Thyroid gland (tissue), 4 donors: ENCODE measurements at regions not wholly inside any gene's neighbourhood (a gene's known extent, or its start where the extent isn't known, plus 50 kb on each side); places are given as distances from the start of the nearest gene placed in this dataset.

ENCODE experiments used
- DNase-seq, 2 donors: peaks; one replicate each; pipeline ENCODE4 v3.0.0-alpha.2; 2019
- H3K27ac ChIP-seq, 3 donors: fragments of 200-600 bp; sonication (generic); 1 replicate in 2 of 3; 2 replicates in 1 of 3; pipeline ENCODE4 v1.5.1; 2016 to 2019; ENCODE audit warnings: mild to moderate bottlenecking in 1 of 3, moderate library complexity in 1 of 3
- H3K27me3 ChIP-seq: fragments of 200-600 bp; sonication (generic); one replicate; pipeline ENCODE4 v1.5.1; 2019
- H3K36me3 ChIP-seq, 2 donors: fragments of 200-600 bp; sonication (generic); one replicate each; pipeline ENCODE4 v1.5.1; 2016 to 2019
- H3K4me1 ChIP-seq, 2 donors: fragments of 200-600 bp; sonication (generic); one replicate each; pipeline ENCODE4 v1.5.1; 2017 to 2019
- H3K4me3 ChIP-seq, 3 donors: fragments of 200-600 bp; sonication (generic); replicated peaks in 1 of 3; 1 replicate in 2 of 3; 2 replicates in 1 of 3; pipeline ENCODE4 v1.5.1; 2016; ENCODE audit warnings: mild to moderate bottlenecking in 1 of 3
- H3K9me3 ChIP-seq: fragments of 200-600 bp; sonication (generic); one replicate; pipeline ENCODE4 v1.5.1; 2017
- CTCF ChIP-seq, 6 experiments: fragments of 200-600 bp in 3 of 6; fragments of 450-650 bp in 3 of 6; sonication (generic) in 3 of 6; IDR thresholded peaks; one replicate each; pipeline ENCODE4 v1.5.1; 2016 to 2019; ENCODE audit warnings: antibody characterized with exemption in 6 of 6, mild to moderate bottlenecking in 2 of 6, inconsistent platforms in 1 of 6, moderate library complexity in 1 of 6
- POLR2A ChIP-seq, 2 donors: fragments of 450-650 bp; IDR thresholded peaks; one replicate each; pipeline ENCODE4 v1.6.1; 2017; ENCODE audit warnings: antibody characterized with exemption in 2 of 2, mild to moderate bottlenecking in 2 of 2, moderate library complexity in 1 of 2
- WGBS, 2 donors: methylation state at CpG; one replicate each; pipeline ENCODE4 v1.1.5; 2017; 5-methylcytosine and 5-hydroxymethylcytosine counted together
- intact Hi-C: fragments of 100-400 bp; cut with DNase I; formaldehyde crosslinking; loops from one replicate; pipeline ENCODE4 v1.15.1; 2023

DNA sequence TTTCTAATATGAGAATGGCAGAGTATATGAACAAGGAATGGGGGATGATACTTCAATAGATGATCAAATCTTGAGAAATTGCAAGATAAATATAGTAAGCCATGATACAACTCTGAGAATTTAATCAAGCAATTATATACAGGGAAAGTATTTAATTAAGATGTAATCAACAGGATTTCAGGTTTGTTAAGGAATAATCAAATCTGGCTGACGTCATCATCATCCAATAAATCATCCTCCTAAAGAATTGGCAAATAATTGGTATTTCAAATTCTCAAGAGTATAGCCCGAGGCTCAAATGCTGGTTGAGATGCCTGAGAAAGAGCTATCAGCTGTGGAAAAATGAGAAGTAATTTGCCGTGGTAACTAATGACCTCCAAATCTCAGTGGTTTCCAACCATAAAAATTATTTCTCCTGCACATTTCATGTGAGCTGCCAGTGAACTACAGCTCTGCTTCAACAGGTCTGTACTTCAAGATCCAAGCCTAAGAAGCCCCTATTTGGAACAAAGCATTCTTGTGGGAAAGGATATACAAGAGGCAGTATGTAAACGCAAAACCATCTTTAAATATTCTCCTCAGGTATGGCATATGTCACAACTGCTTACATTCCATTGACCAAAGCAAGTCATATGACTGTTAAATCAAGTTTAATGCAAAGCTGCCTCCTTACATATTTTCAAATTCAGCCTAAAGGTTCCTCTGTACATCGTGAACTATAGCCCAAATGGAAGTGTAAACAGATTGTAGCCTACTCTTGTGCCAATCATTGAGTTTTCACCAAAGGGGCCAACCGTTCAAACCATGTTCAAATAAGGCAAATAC lies 503.0 kb downstream of the KIF20B start:
- Histone ChIP-seq H3K4me3 (no peak overlapping the region), H3K27me3 (no peaks in the 10 kb centered on the region), H3K27ac (no peak overlapping the region), H3K4me1 (no peaks in the 10 kb centered on the region), H3K9me3 (no peaks in the 10 kb centered on the region), H3K36me3 (no peaks in the 10 kb centered on the region)
- intact Hi-C loops, result no loop called here
- WGBS, 2 donors, result 75% methylated on average over 6 of the region's 6 CpGs
- no peak for TF ChIP-seq CTCF (IDR thresholded peaks at IDR 0.05)
- TF ChIP-seq POLR2A (IDR thresholded peaks at IDR 0.05), result no peak
- DNase-seq, result no peak

DNA sequence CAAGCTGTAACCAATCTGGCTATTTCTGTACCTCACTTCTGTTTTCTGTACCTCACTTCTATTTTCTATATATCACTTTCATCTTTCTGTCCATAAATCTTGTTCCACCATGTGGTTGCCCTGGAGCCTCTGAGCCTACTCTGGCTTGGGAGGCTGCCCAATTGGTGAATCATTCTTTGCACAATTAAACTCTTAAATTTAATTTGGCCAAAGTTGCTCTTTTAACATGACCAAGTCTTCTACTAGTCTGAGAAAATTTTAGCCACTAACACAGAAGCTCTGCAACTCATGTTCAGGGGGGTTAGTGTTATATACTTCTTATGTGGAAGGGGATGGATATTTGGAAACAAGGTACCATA lies 503.5 kb downstream of the KIF20B start:
- no peak overlapping the region for H3K4me3 ChIP-seq
- H3K9me3 ChIP-seq, result no peaks in the 10 kb centered on the region
- DNase-seq, result no peak
- no peaks in the 10 kb centered on the region for H3K27me3 ChIP-seq
- H3K4me1 ChIP-seq, result no peaks in the 10 kb centered on the region
- no peak overlapping the region for H3K27ac ChIP-seq
- intact Hi-C loops, result no loop called here
- H3K36me3 ChIP-seq, result no peaks in the 10 kb centered on the region
- TF ChIP-seq CTCF (IDR thresholded peaks at IDR 0.05) (no peak), POLR2A (IDR thresholded peaks at IDR 0.05) (no peak)

GRCh38 chr10:90205340-90205739 lies 503.9 kb downstream of the KIF20B start:
- Histone ChIP-seq H3K27me3 (no peaks in the 10 kb centered on the region), H3K4me1 (no peaks in the 10 kb centered on the region), H3K4me3 (no peak overlapping the region), H3K9me3 (no peaks in the 10 kb centered on the region), H3K36me3 (no peaks in the 10 kb centered on the region), H3K27ac (no peak overlapping the region)
- no peak for DNase-seq
- 87 to 89% methylated on average over 3 of the region's 3 CpGs for WGBS, 2 donors
- intact Hi-C loops, result no loop called here
- TF ChIP-seq CTCF (IDR thresholded peaks at IDR 0.05) (no peak), POLR2A (IDR thresholded peaks at IDR 0.05) (no peak)

GRCh38 chr10:90213346-90213745 lies 512.0 kb downstream of the KIF20B start:
- H3K4me1 ChIP-seq, result no peaks in the 10 kb centered on the region
- H3K4me3 ChIP-seq, result no peak overlapping the region
- intact Hi-C loops, result no loop called here
- TF ChIP-seq POLR2A (IDR thresholded peaks at IDR 0.05) (no peak), CTCF (IDR thresholded peaks at IDR 0.05) (no peak)
- no peak overlapping the region for H3K27ac ChIP-seq
- H3K36me3 ChIP-seq, result no peaks in the 10 kb centered on the region
- no peaks in the 10 kb centered on the region for H3K27me3 ChIP-seq
- no peaks in the 10 kb centered on the region for H3K9me3 ChIP-seq
- no peak for DNase-seq
- 75 to 86% methylated on average over 2 of the region's 2 CpGs for WGBS, 2 donors

GRCh38 chr10:90218846-90219245 lies 517.5 kb downstream of the KIF20B start:
- H3K4me1 ChIP-seq, result no peaks in the 10 kb centered on the region
- no peak for DNase-seq
- no peak for TF ChIP-seq CTCF (IDR thresholded peaks at IDR 0.05)
- no peaks in the 10 kb centered on the region for H3K27me3 ChIP-seq
- no peaks in the 10 kb centered on the region for H3K9me3 ChIP-seq
- no peak overlapping the region for H3K4me3 ChIP-seq
- H3K27ac ChIP-seq, result no peak overlapping the region
- intact Hi-C loops, result no loop called here
- H3K36me3 ChIP-seq, result no peaks in the 10 kb centered on the region
